Esophagus muscularis mucosa (tissue), 4 donors: ENCODE measurements at regions not wholly inside any gene's neighbourhood (a gene's known extent, or its start where the extent isn't known, plus 50 kb on each side); places are given as distances from the start of the nearest gene placed in this dataset.

Experiments
- DNase-seq: peaks from one replicate; pipeline ENCODE4 v3.0.0-alpha.2; 2017; ENCODE audit errors: extremely low spot score
- H3K27ac ChIP-seq, 4 donors: fragments of 200-600 bp; sonication (generic); replicated peaks in 1 of 4; 1 replicate in 3 of 4; 2 replicates in 1 of 4; pipeline ENCODE4 v1.5.1; 2016 to 2019; ENCODE audit warnings: mild to moderate bottlenecking in 1 of 4
- H3K27me3 ChIP-seq, 4 donors: fragments of 200-600 bp; sonication (generic); one replicate each; pipeline versions ENCODE4 v1.5.1 to v1.6.0; 2016 to 2019
- H3K36me3 ChIP-seq, 4 donors: fragments of 200-600 bp; sonication (generic); one replicate each; pipeline ENCODE4 v1.5.1; 2016 to 2019
- H3K4me1 ChIP-seq, 4 donors: fragments of 200-600 bp; sonication (generic); one replicate each; pipeline ENCODE4 v1.5.1; 2016 to 2019
- H3K4me3 ChIP-seq, 4 donors: fragments of 200-600 bp; sonication (generic); 1 replicate in 2 of 4; 2 replicates in 2 of 4; pipeline ENCODE4 v1.5.1; 2016 to 2019; ENCODE audit warnings: mild to moderate bottlenecking in 4 of 4, moderate library complexity in 1 of 4
- H3K9me3 ChIP-seq, 4 donors: fragments of 200-600 bp; sonication (generic); 1 replicate in 3 of 4; 2 replicates in 1 of 4; pipeline ENCODE4 v1.5.1; 2016 to 2019
- CTCF ChIP-seq, 3 experiments: fragments of 200-600 bp in 2 of 3; fragments of 450-650 bp in 1 of 3; sonication (generic) in 2 of 3; IDR thresholded peaks; one replicate each; pipeline ENCODE4 v1.5.1; 2017 to 2019; ENCODE audit warnings: antibody characterized with exemption in 3 of 3, mild to moderate bottlenecking in 2 of 3, moderate library complexity in 1 of 3
- EP300 ChIP-seq: sonication (generic); formaldehyde crosslinking; IDR thresholded peaks from one replicate; pipeline ENCODE4 v1.6.1; 2017; ENCODE audit warnings: antibody characterized with exemption
- POLR2A ChIP-seq: fragments of 450-650 bp; IDR thresholded peaks from one replicate; pipeline ENCODE4 v1.6.1; 2017; ENCODE audit warnings: antibody characterized with exemption, moderate library complexity, mild to moderate bottlenecking, low read depth
- POLR2AphosphoS5 ChIP-seq, 2 donors: sonication (generic); formaldehyde crosslinking; IDR thresholded peaks; one replicate each; pipeline ENCODE4 v1.6.1; 2017; ENCODE audit warnings: antibody characterized with exemption in 2 of 2
- WGBS: methylation state at CpG from one replicate; pipeline ENCODE4 v1.1.5; 2018; 5-methylcytosine and 5-hydroxymethylcytosine counted together
- intact Hi-C: fragments of 100-400 bp; cut with DNase I; formaldehyde crosslinking; loops from one replicate; pipeline ENCODE4 v1.15.1; 2023

- no peaks in the 10 kb centered on the region for H3K36me3 ChIP-seq
- intact Hi-C loops: no loop called here
- no peak overlapping the region for H3K27ac ChIP-seq
- no peak overlapping the region for H3K4me3 ChIP-seq
- no peaks in the 10 kb centered on the region for H3K27me3 ChIP-seq
- no peaks in the 10 kb centered on the region for H3K9me3 ChIP-seq
- no peak for DNase-seq
- no peaks in the 10 kb centered on the region for H3K4me1 ChIP-seq
- TF ChIP-seq EP300: no peak
- TF ChIP-seq POLR2A: no peak
- no peak for TF ChIP-seq CTCF (IDR thresholded peaks at IDR 0.05)
- no peak for TF ChIP-seq POLR2AphosphoS5 (IDR thresholded peaks at IDR 0.05)
- WGBS: 87% methylated on average over 3 of the region's 3 CpGs
Measured at GRCh38 chr10:33813871-33814270, 479.4 kb upstream of the NRP1 start.

GRCh38 chr10:33813415-33813814 is 478.9 kb upstream of the NRP1 start:
- H3K36me3 ChIP-seq: no peaks in the 10 kb centered on the region
- H3K27ac ChIP-seq: no peak overlapping the region
- no peaks in the 10 kb centered on the region for H3K4me1 ChIP-seq
- no peaks in the 10 kb centered on the region for H3K9me3 ChIP-seq
- H3K27me3 ChIP-seq: no peaks in the 10 kb centered on the region
- intact Hi-C loops: no loop called here
- TF ChIP-seq POLR2A (no peak), POLR2AphosphoS5 (IDR thresholded peaks at IDR 0.05) (no peak), EP300 (no peak), CTCF (IDR thresholded peaks at IDR 0.05) (no peak)
- no peak for DNase-seq
- WGBS: 77% methylated on average over 2 of the region's 2 CpGs
- no peak overlapping the region for H3K4me3 ChIP-seq

GRCh38 chr10:33812586-33812985 is 478.1 kb upstream of the NRP1 start:
- Histone ChIP-seq H3K4me3 (no peak overlapping the region), H3K9me3 (no peaks in the 10 kb centered on the region), H3K27ac (no peak overlapping the region), H3K27me3 (no peaks in the 10 kb centered on the region), H3K4me1 (no peaks in the 10 kb centered on the region), H3K36me3 (no peaks in the 10 kb centered on the region)
- no peak for TF ChIP-seq CTCF (IDR thresholded peaks at IDR 0.05)
- TF ChIP-seq POLR2AphosphoS5 (IDR thresholded peaks at IDR 0.05): no peak
- no peak for TF ChIP-seq POLR2A
- TF ChIP-seq EP300: no peak
- intact Hi-C loops: no loop called here
- 96% methylated on average over 2 of the region's 2 CpGs for WGBS
- DNase-seq: no peak

GRCh38 chr10:33810986-33811385 is 476.5 kb upstream of the NRP1 start:
- Histone ChIP-seq H3K27ac (no peak overlapping the region), H3K4me1 (no peaks in the 10 kb centered on the region), H3K36me3 (no peaks in the 10 kb centered on the region), H3K4me3 (no peak overlapping the region), H3K27me3 (no peaks in the 10 kb centered on the region), H3K9me3 (no peaks in the 10 kb centered on the region)
- WGBS: 95% methylated on average over 3 of the region's 3 CpGs
- intact Hi-C loops: no loop called here
- no peak for TF ChIP-seq CTCF (IDR thresholded peaks at IDR 0.05)
- no peak for TF ChIP-seq POLR2A
- no peak for TF ChIP-seq POLR2AphosphoS5 (IDR thresholded peaks at IDR 0.05)
- no peak for TF ChIP-seq EP300
- DNase-seq: no peak

- Histone ChIP-seq H3K9me3 (no peaks in the 10 kb centered on the region), H3K4me1 (no peaks in the 10 kb centered on the region), H3K4me3 (no peak overlapping the region), H3K27ac (no peak overlapping the region), H3K27me3 (no peaks in the 10 kb centered on the region), H3K36me3 (no peaks in the 10 kb centered on the region)
- intact Hi-C loops: no loop called here
- TF ChIP-seq POLR2A (no peak), CTCF (IDR thresholded peaks at IDR 0.05) (no peak), POLR2AphosphoS5 (IDR thresholded peaks at IDR 0.05) (no peak), EP300 (no peak)
- WGBS: 93% methylated on average over 3 of the region's 3 CpGs
- no peak for DNase-seq
Measured at GRCh38 chr10:33809732-33810131, 475.3 kb upstream of the NRP1 start.
